ENCODE measurements at regions not wholly inside any gene's neighbourhood (a gene's known extent, or its start where the extent isn't known, plus 50 kb on each side); places are given as distances from the start of the nearest gene placed in this dataset.
"Not testable (repeated sequence)": the region's sequence is repeated elsewhere in the genome, so short reads cannot be mapped to it uniquely, and the experiment has no call there.

DNA sequence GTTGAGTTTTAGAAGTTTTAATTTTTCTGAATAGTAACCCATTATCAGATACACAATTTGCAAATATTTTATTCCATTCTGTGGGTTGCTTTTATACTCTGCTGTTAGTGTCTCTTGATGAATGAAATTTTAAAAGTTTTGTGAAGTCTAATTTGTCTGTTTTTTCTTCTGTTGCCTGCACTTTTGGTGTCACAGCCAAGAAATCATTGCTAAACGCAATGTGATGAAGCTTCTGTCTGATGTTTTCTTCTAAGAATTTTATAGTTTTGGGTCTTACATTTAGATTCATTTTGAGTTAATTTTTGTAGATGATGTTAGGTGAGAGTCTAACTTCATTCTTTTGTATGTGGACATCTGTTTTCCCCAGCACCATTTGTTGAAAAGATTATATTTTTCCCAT, 330.0 kb upstream of the FOXK1 start:
- Histone ChIP-seq H3K27me3 (no peaks in the 10 kb centered on the region), H3K4me3 (ENCODE audit: low read depth, low read length) (no peak overlapping the region), H3K9me3 (no peaks in the 10 kb centered on the region; the same call in 1 of the 2 replicates), H3K36me3 (no peaks in the 10 kb centered on the region), H3K4me1 (no peaks in the 10 kb centered on the region)
- DNase-seq = no peak
- TF ChIP-seq, protein P1, sequence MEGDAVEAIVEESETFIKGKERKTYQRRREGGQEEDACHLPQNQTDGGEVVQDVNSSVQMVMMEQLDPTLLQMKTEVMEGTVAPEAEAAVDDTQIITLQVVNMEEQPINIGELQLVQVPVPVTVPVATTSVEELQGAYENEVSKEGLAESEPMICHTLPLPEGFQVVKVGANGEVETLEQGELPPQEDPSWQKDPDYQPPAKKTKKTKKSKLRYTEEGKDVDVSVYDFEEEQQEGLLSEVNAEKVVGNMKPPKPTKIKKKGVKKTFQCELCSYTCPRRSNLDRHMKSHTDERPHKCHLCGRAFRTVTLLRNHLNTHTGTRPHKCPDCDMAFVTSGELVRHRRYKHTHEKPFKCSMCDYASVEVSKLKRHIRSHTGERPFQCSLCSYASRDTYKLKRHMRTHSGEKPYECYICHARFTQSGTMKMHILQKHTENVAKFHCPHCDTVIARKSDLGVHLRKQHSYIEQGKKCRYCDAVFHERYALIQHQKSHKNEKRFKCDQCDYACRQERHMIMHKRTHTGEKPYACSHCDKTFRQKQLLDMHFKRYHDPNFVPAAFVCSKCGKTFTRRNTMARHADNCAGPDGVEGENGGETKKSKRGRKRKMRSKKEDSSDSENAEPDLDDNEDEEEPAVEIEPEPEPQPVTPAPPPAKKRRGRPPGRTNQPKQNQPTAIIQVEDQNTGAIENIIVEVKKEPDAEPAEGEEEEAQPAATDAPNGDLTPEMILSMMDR (IDR thresholded peaks at IDR 0.05; ENCODE audit: low read depth, low read length) = no peak

DNA sequence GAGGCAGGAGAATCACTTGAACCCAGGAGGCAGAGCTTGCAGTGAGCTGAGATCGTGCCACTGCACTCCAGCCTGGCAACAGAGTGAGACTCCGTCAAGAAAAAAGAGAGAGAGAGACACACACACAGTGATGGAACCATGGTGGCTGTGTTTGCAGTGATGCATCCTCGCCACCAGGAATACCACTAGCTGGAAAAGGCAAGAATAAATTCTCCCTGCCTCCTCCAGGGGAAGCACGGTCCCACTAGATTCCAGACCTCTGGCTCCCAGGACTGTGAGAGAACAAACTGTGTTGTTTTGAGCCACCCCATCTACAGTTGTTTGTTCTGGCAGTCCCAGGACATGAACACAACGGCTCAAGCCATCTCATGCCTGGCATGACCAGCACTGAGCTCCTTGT, 320.3 kb upstream of the FOXK1 start:
- Histone ChIP-seq H3K9me3 (no peaks in the 10 kb centered on the region; the same call in 1 of the 2 replicates), H3K4me3 (ENCODE audit: low read depth, low read length) (no peak overlapping the region), H3K27me3 (no peaks in the 10 kb centered on the region), H3K4me1 (no peaks in the 10 kb centered on the region), H3K36me3 (no peaks in the 10 kb centered on the region)
- DNase-seq = no peak
- TF ChIP-seq, protein P1 (IDR thresholded peaks at IDR 0.05; ENCODE audit: low read depth, low read length) = no peak

DNA sequence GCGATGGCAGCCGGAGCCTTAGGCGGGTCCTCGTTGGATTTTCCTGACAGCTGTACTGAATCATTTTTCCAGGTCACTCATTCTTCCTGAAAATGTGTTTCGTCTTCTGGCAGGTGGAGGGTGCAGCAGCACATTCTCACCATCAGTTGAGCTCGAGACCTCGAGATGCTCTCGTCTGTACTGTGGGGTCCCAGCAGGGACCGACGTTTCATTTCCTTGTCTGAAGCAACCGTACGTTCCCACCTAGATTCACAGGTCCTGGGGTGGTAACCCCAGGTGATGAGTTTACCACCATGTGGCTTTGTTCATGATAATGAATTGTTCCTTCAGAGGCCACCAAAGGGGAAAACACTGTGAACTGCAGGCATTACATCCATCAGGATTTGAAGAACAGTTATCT, 298.5 kb upstream of the FOXK1 start:
- H3K27me3 ChIP-seq = no peaks in the 10 kb centered on the region
- no peak for DNase-seq
- H3K4me3 ChIP-seq (ENCODE audit: low read depth, low read length) = no peak overlapping the region
- no peaks in the 10 kb centered on the region for H3K4me1 ChIP-seq
- H3K36me3 ChIP-seq = no peaks in the 10 kb centered on the region
- H3K9me3 ChIP-seq = no peaks in the 10 kb centered on the region
- TF ChIP-seq, protein P1 (IDR thresholded peaks at IDR 0.05; ENCODE audit: low read depth, low read length) = no peak

DNA sequence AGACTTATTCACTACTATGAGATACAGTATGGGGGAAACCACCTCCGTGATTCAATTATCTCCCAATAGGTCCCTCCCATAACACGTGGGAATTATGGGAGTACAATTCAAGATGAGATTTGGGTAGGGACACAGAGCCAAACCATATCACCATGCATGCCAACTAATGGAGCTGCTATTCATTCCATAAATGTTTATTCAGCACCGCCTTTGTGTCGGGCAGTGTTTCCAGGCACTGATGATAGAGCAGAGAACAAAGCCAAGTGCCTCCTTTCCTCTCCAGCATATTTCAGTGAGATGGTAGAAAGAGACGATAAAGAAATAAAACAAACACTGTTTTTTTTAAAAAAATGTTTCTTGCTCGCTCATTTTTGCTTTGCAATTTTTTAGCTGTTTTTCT, 295.9 kb upstream of the FOXK1 start:
- no peak for DNase-seq
- no peak overlapping the region for H3K4me3 ChIP-seq (ENCODE audit: low read depth, low read length)
- no peaks in the 10 kb centered on the region for H3K9me3 ChIP-seq
- H3K36me3 ChIP-seq = no peaks in the 10 kb centered on the region
- no peaks in the 10 kb centered on the region for H3K27me3 ChIP-seq
- TF ChIP-seq, protein P1 (IDR thresholded peaks at IDR 0.05; ENCODE audit: low read depth, low read length) = no peak
- H3K4me1 ChIP-seq = no peaks in the 10 kb centered on the region

DNA sequence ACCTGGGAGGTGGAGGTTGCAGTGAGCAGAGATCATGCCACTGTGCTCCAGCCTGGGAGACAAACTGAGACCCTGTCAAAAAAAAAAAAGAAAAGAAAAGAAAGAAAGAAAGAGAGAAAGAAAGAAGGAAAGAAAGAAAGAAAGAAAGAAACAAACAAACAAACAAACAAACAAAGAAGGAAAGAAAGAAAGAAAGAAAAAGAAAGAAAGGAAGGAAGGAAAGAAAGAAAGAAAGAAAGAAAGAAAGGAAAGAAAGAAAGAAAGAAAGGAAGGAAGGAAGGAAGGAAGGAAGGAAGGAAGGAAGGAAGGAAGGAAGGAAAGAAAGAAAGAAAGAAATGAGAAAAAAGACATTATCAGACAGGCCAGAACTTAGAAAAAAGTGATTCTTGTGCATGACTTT, 291.0 kb upstream of the FOXK1 start:
- not testable (repeated sequence) for H3K4me3 ChIP-seq (ENCODE audit: low read depth, low read length); H3K9me3 ChIP-seq; DNase-seq; H3K36me3 ChIP-seq; H3K27me3 ChIP-seq; H3K4me1 ChIP-seq

DNA sequence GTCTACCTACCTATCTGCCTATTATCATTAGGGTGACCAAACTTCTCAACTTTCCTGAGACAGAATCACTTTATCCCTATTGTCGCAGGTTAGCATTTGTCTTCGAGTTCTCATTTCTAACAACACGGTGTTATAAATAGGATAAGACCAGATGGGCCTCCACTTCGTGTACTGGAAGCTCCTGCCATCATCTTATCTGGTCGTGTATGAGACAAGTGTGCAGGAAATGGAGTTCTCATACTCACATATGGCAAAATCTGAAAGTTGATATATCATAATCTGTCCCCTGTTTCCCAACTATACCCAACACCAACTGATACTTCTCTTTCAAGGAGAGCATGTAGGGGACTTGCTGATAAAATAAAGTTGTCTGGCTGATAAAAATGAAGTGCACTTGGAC, 287.4 kb upstream of the FOXK1 start:
- TF ChIP-seq, protein P1 (IDR thresholded peaks at IDR 0.05; ENCODE audit: low read depth, low read length) = no peak
- H3K27me3 ChIP-seq = no peaks in the 10 kb centered on the region

DNA sequence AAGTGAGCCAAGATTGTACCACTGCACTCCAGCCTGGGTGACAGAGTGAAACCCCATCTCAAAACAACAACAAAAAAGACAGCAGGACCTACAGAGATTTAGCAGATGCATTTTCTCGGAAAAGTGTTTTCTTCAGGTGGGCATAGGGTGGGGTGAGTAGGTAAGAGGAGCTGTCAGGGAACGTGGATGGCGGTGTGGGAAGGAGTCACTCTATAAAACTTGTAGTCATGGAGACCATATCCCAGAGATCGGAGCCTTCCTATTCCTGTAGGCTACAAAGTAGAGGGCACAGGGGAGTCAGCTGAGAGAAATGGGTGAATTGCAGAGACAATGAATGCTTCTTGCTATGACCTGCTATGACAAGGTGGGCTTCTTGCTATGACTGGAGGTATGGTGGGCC, 283.0 kb upstream of the FOXK1 start:
- DNase-seq = no peak
- H3K36me3 ChIP-seq = no peaks in the 10 kb centered on the region
- H3K27me3 ChIP-seq = no peaks in the 10 kb centered on the region
- H3K4me3 ChIP-seq (ENCODE audit: low read depth, low read length) = no peak overlapping the region
- H3K4me1 ChIP-seq = no peaks in the 10 kb centered on the region
- TF ChIP-seq, protein P1 (IDR thresholded peaks at IDR 0.05; ENCODE audit: low read depth, low read length) = no peak
- no peaks in the 10 kb centered on the region for H3K9me3 ChIP-seq

More for the DNA sequence above, 287.4 kb upstream of the FOXK1 start:
- DNase-seq = no peak
- no peaks in the 10 kb centered on the region for H3K4me1 ChIP-seq
- no peaks in the 10 kb centered on the region for H3K9me3 ChIP-seq
- no peaks in the 10 kb centered on the region for H3K36me3 ChIP-seq
- no peak overlapping the region for H3K4me3 ChIP-seq (ENCODE audit: low read depth, low read length)

All from BE2C (cell line).